Cardiac muscle cell (in vitro differentiated cells and primary cell): ENCODE measurements at regions not wholly inside any gene's neighbourhood (a gene's known extent, or its start where the extent isn't known, plus 50 kb on each side); places are given as distances from the start of the nearest gene placed in this dataset.

Source experiments
- DNase-seq, 2 donors: peaks; one replicate each; pipeline versions ENCODE4 v3.0.0 to v3.0.0-alpha.2; 2010 to 2017; ENCODE audit warnings: low read depth in 1 of 2, low spot score in 1 of 2
- H3K27ac ChIP-seq: fragments of 200-600 bp; sonication (generic); 2 replicates; pipeline ENCODE4 v1.5.1; 2016
- H3K27me3 ChIP-seq: fragments of 200-600 bp; sonication (generic); 2 replicates; pipeline ENCODE4 v1.6.0; 2016; ENCODE audit warnings: control low read depth
- H3K36me3 ChIP-seq: fragments of 200-600 bp; sonication (generic); 2 replicates; pipeline ENCODE4 v1.5.1; 2016; ENCODE audit warnings: control low read depth
- H3K4me1 ChIP-seq: fragments of 200-600 bp; sonication (generic); 2 replicates; pipeline ENCODE4 v1.8.1; 2017; ENCODE audit warnings: low read depth, mild to moderate bottlenecking, mixed run types
- H3K4me3 ChIP-seq: fragments of 200-600 bp; sonication (generic); 2 replicates; pipeline ENCODE4 v1.5.1; 2016; ENCODE audit warnings: mild to moderate bottlenecking
- H3K9me3 ChIP-seq: fragments of 200-600 bp; sonication (generic); 2 replicates; pipeline ENCODE4 v1.5.1; 2017; ENCODE audit warnings: low read depth, mild to moderate bottlenecking, control low read depth
- TF ChIP-seq, protein P1 (sequence below): IDR thresholded peaks from 2 replicates; pipeline ENCODE4 v1.5.1; 2012; ENCODE audit warnings: low read depth, mild to moderate bottlenecking, low read length

DNA sequence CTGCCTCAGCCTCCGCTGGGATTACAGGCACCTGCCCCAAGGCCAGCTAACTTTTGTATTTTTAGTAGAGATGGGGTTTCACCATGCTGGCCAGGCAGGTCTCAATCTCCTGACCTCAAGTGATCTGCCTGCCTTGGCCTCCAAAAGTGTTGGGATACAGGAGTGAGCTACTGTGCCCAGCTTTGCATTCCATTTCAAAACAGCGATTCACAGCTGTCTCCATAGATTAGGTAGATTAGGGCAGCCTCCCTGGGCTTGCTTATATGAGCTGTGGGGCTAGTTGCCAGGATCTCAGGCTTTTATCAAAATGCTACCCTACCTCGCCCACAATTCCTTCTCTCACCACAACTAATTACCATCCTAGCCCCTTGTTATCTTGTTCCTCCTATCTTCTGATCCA is 176.4 kb upstream of the ZKSCAN2 start:
- no peaks in the 10 kb centered on the region for H3K9me3 ChIP-seq
- H3K27ac ChIP-seq, result no peak overlapping the region
- DNase-seq, result no peak
- H3K4me3 ChIP-seq, result no peak overlapping the region
- no peaks in the 10 kb centered on the region for H3K27me3 ChIP-seq
- H3K36me3 ChIP-seq, result no peaks in the 10 kb centered on the region
- H3K4me1 ChIP-seq, result no peaks in the 10 kb centered on the region
- TF ChIP-seq, protein P1, sequence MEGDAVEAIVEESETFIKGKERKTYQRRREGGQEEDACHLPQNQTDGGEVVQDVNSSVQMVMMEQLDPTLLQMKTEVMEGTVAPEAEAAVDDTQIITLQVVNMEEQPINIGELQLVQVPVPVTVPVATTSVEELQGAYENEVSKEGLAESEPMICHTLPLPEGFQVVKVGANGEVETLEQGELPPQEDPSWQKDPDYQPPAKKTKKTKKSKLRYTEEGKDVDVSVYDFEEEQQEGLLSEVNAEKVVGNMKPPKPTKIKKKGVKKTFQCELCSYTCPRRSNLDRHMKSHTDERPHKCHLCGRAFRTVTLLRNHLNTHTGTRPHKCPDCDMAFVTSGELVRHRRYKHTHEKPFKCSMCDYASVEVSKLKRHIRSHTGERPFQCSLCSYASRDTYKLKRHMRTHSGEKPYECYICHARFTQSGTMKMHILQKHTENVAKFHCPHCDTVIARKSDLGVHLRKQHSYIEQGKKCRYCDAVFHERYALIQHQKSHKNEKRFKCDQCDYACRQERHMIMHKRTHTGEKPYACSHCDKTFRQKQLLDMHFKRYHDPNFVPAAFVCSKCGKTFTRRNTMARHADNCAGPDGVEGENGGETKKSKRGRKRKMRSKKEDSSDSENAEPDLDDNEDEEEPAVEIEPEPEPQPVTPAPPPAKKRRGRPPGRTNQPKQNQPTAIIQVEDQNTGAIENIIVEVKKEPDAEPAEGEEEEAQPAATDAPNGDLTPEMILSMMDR, result no peak

GRCh38 chr16:25433388-25433787 is 175.7 kb upstream of the ZKSCAN2 start:
- no peaks in the 10 kb centered on the region for H3K4me1 ChIP-seq
- H3K27ac ChIP-seq, result no peak overlapping the region
- no peak overlapping the region for H3K4me3 ChIP-seq
- no peaks in the 10 kb centered on the region for H3K27me3 ChIP-seq
- no peaks in the 10 kb centered on the region for H3K36me3 ChIP-seq
- TF ChIP-seq, protein P1, result no peak
- DNase-seq, result no peak
- no peaks in the 10 kb centered on the region for H3K9me3 ChIP-seq

GRCh38 chr16:25431472-25431871 is 173.8 kb upstream of the ZKSCAN2 start:
- Histone ChIP-seq H3K4me1 (no peaks in the 10 kb centered on the region), H3K27ac (no peak overlapping the region), H3K36me3 (no peaks in the 10 kb centered on the region), H3K27me3 (no peaks in the 10 kb centered on the region), H3K4me3 (no peak overlapping the region), H3K9me3 (no peaks in the 10 kb centered on the region)
- TF ChIP-seq, protein P1, result no peak
- DNase-seq, result no peak

- Histone ChIP-seq H3K27me3 (no peaks in the 10 kb centered on the region), H3K9me3 (no peaks in the 10 kb centered on the region), H3K27ac (no peak overlapping the region), H3K4me1 (no peaks in the 10 kb centered on the region), H3K4me3 (no peak overlapping the region), H3K36me3 (no peaks in the 10 kb centered on the region)
- DNase-seq, result no peak
- TF ChIP-seq, protein P1, result no peak
Measured at GRCh38 chr16:25426829-25427228, 169.2 kb upstream of the ZKSCAN2 start.

DNA sequence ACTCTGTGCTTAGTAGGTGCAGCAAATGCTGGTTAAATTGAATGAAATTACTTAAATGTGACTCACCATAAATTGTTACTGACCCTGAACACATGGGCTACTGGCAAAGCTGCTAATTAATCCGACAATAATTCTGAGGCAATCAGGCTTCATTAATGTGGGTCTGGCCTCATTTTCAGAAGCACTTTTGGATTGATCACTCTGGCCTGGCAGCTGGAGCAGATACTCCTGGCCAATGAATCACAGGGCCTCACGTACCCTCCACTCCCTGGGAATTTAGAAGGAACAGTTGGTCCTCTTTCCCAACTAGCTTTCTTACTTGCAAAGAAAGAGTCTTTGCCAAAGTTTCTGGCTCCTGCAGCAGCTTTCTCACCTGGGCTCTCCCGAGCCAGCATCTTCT is 162.0 kb upstream of the ZKSCAN2 start:
- no peak overlapping the region for H3K4me3 ChIP-seq
- DNase-seq, result no peak
- TF ChIP-seq, protein P1, result no peak
- no peaks in the 10 kb centered on the region for H3K36me3 ChIP-seq
- no peaks in the 10 kb centered on the region for H3K4me1 ChIP-seq
- H3K27me3 ChIP-seq, result no peaks in the 10 kb centered on the region
- no peaks in the 10 kb centered on the region for H3K9me3 ChIP-seq
- no peak overlapping the region for H3K27ac ChIP-seq

- H3K4me3 ChIP-seq, result no peak overlapping the region
- no peaks in the 10 kb centered on the region for H3K27me3 ChIP-seq
- no peaks in the 10 kb centered on the region for H3K4me1 ChIP-seq
- TF ChIP-seq, protein P1, result no peak
- DNase-seq, result no peak
- no peaks in the 10 kb centered on the region for H3K9me3 ChIP-seq
- no peaks in the 10 kb centered on the region for H3K36me3 ChIP-seq
- H3K27ac ChIP-seq, result no peak overlapping the region
Measured at GRCh38 chr16:25419153-25419552, 161.5 kb upstream of the ZKSCAN2 start.
